B cell (primary cell): ENCODE measurements at regions not wholly inside any gene's neighbourhood (a gene's known extent, or its start where the extent isn't known, plus 50 kb on each side); places are given as distances from the start of the nearest gene placed in this dataset.

Experiments used
- CTCF ChIP-seq: fragments of 200-600 bp; IDR thresholded peaks from one replicate; pipeline ENCODE4 v1.8.0; 2022; ENCODE audit warnings: antibody characterized with exemption, mild to moderate bottlenecking
- EZH2 ChIP-seq: IDR thresholded peaks from 2 replicates; pipeline ENCODE4 v1.6.1; 2012; ENCODE audit warnings: borderline replicate concordance, low read depth, mild to moderate bottlenecking, moderate library complexity, low read length; ENCODE audit not compliant: insufficient read depth, poor library complexity, severe bottlenecking

GRCh38 chr11:104771763-104772162 is 126.5 kb downstream of the CASP12 start:
- no peak for TF ChIP-seq CTCF
- no peak for TF ChIP-seq EZH2
